Astrocyte (in vitro differentiated cells and primary cell): ENCODE measurements at regions not wholly inside any gene's neighbourhood (a gene's known extent, or its start where the extent isn't known, plus 50 kb on each side); places are given as distances from the start of the nearest gene placed in this dataset.
A peak's percentile ranks its signal among the peaks of the same experiment; 100 is the strongest.

Experiments used
- DNase-seq: peaks from one replicate; pipeline ENCODE4 v3.0.0-alpha.2; 2010; ENCODE audit warnings: low read depth
- FAIRE-seq: peaks from 2 replicates; lab custom pipeline; 2011; peaks lifted over from hg19 to GRCh38; lab: Jason Lieb, UNC
- H2AFZ ChIP-seq: 2 replicates; pipeline ENCODE4 v1.6.0; 2012; ENCODE audit warnings: low read depth, low read length, inconsistent platforms
- H3K27ac ChIP-seq: 2 replicates; pipeline ENCODE4 v1.5.1; 2011; ENCODE audit warnings: low read depth, low read length, inconsistent platforms
- H3K27me3 ChIP-seq: 2 replicates; pipeline ENCODE4 v1.6.0; 2011; ENCODE audit warnings: low read length, inconsistent platforms; ENCODE audit not compliant: insufficient read depth
- H3K36me3 ChIP-seq: 2 replicates; pipeline ENCODE4 v1.5.1; 2011; ENCODE audit warnings: low read length, inconsistent platforms; ENCODE audit not compliant: insufficient read depth
- H3K4me1 ChIP-seq: 2 replicates; pipeline ENCODE4 v1.5.1; 2011; ENCODE audit warnings: low read length, inconsistent platforms; ENCODE audit not compliant: insufficient read depth
- H3K4me2 ChIP-seq: 2 replicates; pipeline ENCODE4 v1.6.0; 2012; ENCODE audit warnings: low read length, inconsistent platforms
- H3K4me3 ChIP-seq: 2 replicates; pipeline ENCODE4 v1.5.1; 2011; ENCODE audit warnings: low read depth, mild to moderate bottlenecking, low read length, inconsistent platforms; ENCODE audit not compliant: insufficient read depth
- H3K79me2 ChIP-seq: 2 replicates; pipeline ENCODE4 v1.6.0; 2012; ENCODE audit warnings: mild to moderate bottlenecking, low read length, inconsistent platforms; ENCODE audit not compliant: insufficient read depth
- H3K9ac ChIP-seq: 2 replicates; pipeline ENCODE4 v1.6.0; 2012; ENCODE audit warnings: mild to moderate bottlenecking, low read length, inconsistent platforms
- H3K9me3 ChIP-seq: 2 replicates; pipeline ENCODE4 v1.5.1; 2012; ENCODE audit warnings: low read depth, mild to moderate bottlenecking, low read length, inconsistent platforms; ENCODE audit not compliant: insufficient read depth
- H4K20me1 ChIP-seq: 2 replicates; pipeline ENCODE4 v1.6.0; 2012; ENCODE audit warnings: low read length, inconsistent platforms; ENCODE audit not compliant: insufficient read depth
- H3K27ac Mint-ChIP-seq: one replicate; pipeline ENCODE4 v1.8.0; 2021; ENCODE audit warnings: mild to moderate bottlenecking, mixed read lengths; ENCODE audit not compliant: unreplicated experiment
- H3K27me3 Mint-ChIP-seq: one replicate; pipeline ENCODE4 v1.8.0; 2021; ENCODE audit warnings: low read depth, mixed read lengths; ENCODE audit not compliant: unreplicated experiment
- H3K36me3 Mint-ChIP-seq: one replicate; pipeline ENCODE4 v1.8.0; 2021; ENCODE audit warnings: low read depth, mixed read lengths; ENCODE audit not compliant: unreplicated experiment
- H3K4me1 Mint-ChIP-seq: one replicate; pipeline ENCODE4 v1.8.0; 2021; ENCODE audit warnings: low read depth, mixed read lengths; ENCODE audit not compliant: unreplicated experiment
- H3K4me3 Mint-ChIP-seq: one replicate; pipeline ENCODE4 v1.8.0; 2021; ENCODE audit warnings: mild to moderate bottlenecking, moderate library complexity, mixed read lengths; ENCODE audit not compliant: unreplicated experiment
- H3K9me3 Mint-ChIP-seq: one replicate; pipeline ENCODE4 v1.8.0; 2021; ENCODE audit warnings: mild to moderate bottlenecking, mixed read lengths; ENCODE audit not compliant: unreplicated experiment
- CTCF ChIP-seq: IDR thresholded peaks from 2 replicates; pipeline ENCODE4 v1.5.1; 2011; ENCODE audit warnings: low read depth, mild to moderate bottlenecking, inconsistent platforms, low read length, moderate library complexity; ENCODE audit not compliant: insufficient read depth
- EZH2 ChIP-seq: IDR thresholded peaks from 2 replicates; pipeline ENCODE4 v1.6.1; 2012; ENCODE audit warnings: mild to moderate bottlenecking, low read length, inconsistent platforms; ENCODE audit not compliant: insufficient read depth

- H3K27ac Mint-ChIP-seq, result no peak overlapping the region
- Histone ChIP-seq H3K4me1 (no peaks in the 10 kb centered on the region), H4K20me1 (no peaks in the 10 kb centered on the region), H3K36me3 (no peaks in the 10 kb centered on the region), H3K4me3 (no peak overlapping the region), H3K27ac (no peak overlapping the region), H3K79me2 (no peaks in the 10 kb centered on the region), H3K9me3 (no peaks in the 10 kb centered on the region), H3K9ac (no peak overlapping the region), H3K27me3 (no peaks in the 10 kb centered on the region), H3K4me2 (no peak overlapping the region), H2AFZ (no peak overlapping the region)
- no peaks in the 10 kb centered on the region for H3K36me3 Mint-ChIP-seq
- FAIRE-seq (peak; percentile 55), DNase-seq (no peak)
- no peaks in the 10 kb centered on the region for H3K27me3 Mint-ChIP-seq
- H3K4me1 Mint-ChIP-seq, result no peaks in the 10 kb centered on the region
- H3K9me3 Mint-ChIP-seq, result no peaks in the 10 kb centered on the region
- no peak overlapping the region for H3K4me3 Mint-ChIP-seq
- TF ChIP-seq EZH2 (no peak), CTCF (no peak)
Measured at GRCh38 chr3:74346896-74347295, 267.6 kb downstream of the CNTN3 start.

- Histone ChIP-seq H4K20me1 (no peaks in the 10 kb centered on the region), H3K4me2 (no peak overlapping the region), H3K4me3 (no peak overlapping the region), H3K27me3 (no peaks in the 10 kb centered on the region), H3K9me3 (no peaks in the 10 kb centered on the region), H3K36me3 (no peaks in the 10 kb centered on the region), H3K9ac (no peak overlapping the region), H2AFZ (no peak overlapping the region), H3K4me1 (no peaks in the 10 kb centered on the region), H3K79me2 (no peaks in the 10 kb centered on the region), H3K27ac (no peak overlapping the region)
- TF ChIP-seq EZH2 (no peak), CTCF (no peak)
- no peaks in the 10 kb centered on the region for H3K4me1 Mint-ChIP-seq
- H3K27me3 Mint-ChIP-seq, result no peaks in the 10 kb centered on the region
- no peak overlapping the region for H3K4me3 Mint-ChIP-seq
- no peak for FAIRE-seq
- H3K9me3 Mint-ChIP-seq, result no peaks in the 10 kb centered on the region
- H3K36me3 Mint-ChIP-seq, result no peaks in the 10 kb centered on the region
- no peak overlapping the region for H3K27ac Mint-ChIP-seq
- no peak for DNase-seq
Measured at GRCh38 chr3:74345701-74346100, 268.8 kb downstream of the CNTN3 start.

- no peak overlapping the region for H3K27ac Mint-ChIP-seq
- H3K27me3 Mint-ChIP-seq, result no peaks in the 10 kb centered on the region
- Histone ChIP-seq H3K4me1 (no peaks in the 10 kb centered on the region), H3K27ac (no peak overlapping the region), H3K4me3 (no peak overlapping the region), H3K79me2 (no peaks in the 10 kb centered on the region), H3K4me2 (no peak overlapping the region), H4K20me1 (no peaks in the 10 kb centered on the region), H3K9me3 (no peaks in the 10 kb centered on the region), H2AFZ (no peak overlapping the region), H3K9ac (no peak overlapping the region), H3K27me3 (no peaks in the 10 kb centered on the region), H3K36me3 (no peaks in the 10 kb centered on the region)
- H3K4me1 Mint-ChIP-seq, result no peaks in the 10 kb centered on the region
- DNase-seq, result no peak
- no peaks in the 10 kb centered on the region for H3K36me3 Mint-ChIP-seq
- no peak overlapping the region for H3K4me3 Mint-ChIP-seq
- TF ChIP-seq CTCF, result no peak
- no peaks in the 10 kb centered on the region for H3K9me3 Mint-ChIP-seq
- FAIRE-seq, result no peak
Measured at GRCh38 chr3:74344865-74345440, 269.5 kb downstream of the CNTN3 start.
